B cell (primary cell): ENCODE measurements at regions not wholly inside any gene's neighbourhood (a gene's known extent, or its start where the extent isn't known, plus 50 kb on each side); places are given as distances from the start of the nearest gene placed in this dataset.

Source experiments
- ATAC-seq: fragments of 200-7000 bp; cut with Tn5 transposase; one replicate; pipeline ENCODE4 v1.10.0; 2021; ENCODE audit warnings: low read depth, mild to moderate bottlenecking, moderate number of reproducible peaks, moderate library complexity
- CTCF ChIA-PET: fragments of 350-600 bp; sonication (Branson Sonifier 250); formaldehyde crosslinking; loops from one replicate; lab custom pipeline; 2021; ENCODE audit warnings: antibody characterized with exemption, inconsistent platforms; lab: Charles Lee
- POLR2A ChIA-PET: fragments of 350-600 bp; sonication (Branson Sonifier 250); formaldehyde crosslinking; loops from one replicate; lab custom pipeline; 2021; ENCODE audit warnings: antibody characterized with exemption; lab: Charles Lee
- DNase-seq: peaks from one replicate; pipeline ENCODE4 v3.0.0; 2013
- H2AFZ ChIP-seq: 2 replicates; pipeline ENCODE4 v1.6.1; 2012; ENCODE audit warnings: mild to moderate bottlenecking, low read depth, low read length; ENCODE audit not compliant: insufficient read depth, poor library complexity, severe bottlenecking
- H3K27ac ChIP-seq, 2 donors: 1 replicate in 1 of 2; 2 replicates in 1 of 2; pipeline ENCODE4 v1.5.1; 2012 to 2013; ENCODE audit warnings: low read length in 2 of 2, mild to moderate bottlenecking in 2 of 2, moderate library complexity in 1 of 2
- H3K27me3 ChIP-seq, 4 experiments: fragments of 200-600 bp in 1 of 4; sonication (generic) in 1 of 4; replicated peaks in 1 of 4; 1 replicate in 2 of 4; 2 replicates in 2 of 4; pipeline versions ENCODE4 v1.6.1 to v1.7.0; 2013 to 2016; ENCODE audit warnings: low read length in 3 of 4, mild to moderate bottlenecking in 2 of 4, mixed read lengths in 1 of 4, moderate library complexity in 1 of 4; ENCODE audit not compliant: insufficient read depth in 4 of 4, control insufficient read depth in 3 of 4; ENCODE audit errors: control extremely low read depth in 1 of 4
- H3K36me3 ChIP-seq, 2 experiments: replicated peaks in 1 of 2; 1 replicate in 1 of 2; 2 replicates in 1 of 2; pipeline versions ENCODE4 v1.6.1 to v1.7.1; 2013; ENCODE audit warnings: low read length in 1 of 2; ENCODE audit not compliant: insufficient read depth in 2 of 2, control insufficient read depth in 1 of 2; ENCODE audit errors: control extremely low read depth in 1 of 2, extremely low read depth in 1 of 2
- H3K4me1 ChIP-seq, 2 donors: fragments of 200-600 bp in 1 of 2; sonication (generic) in 1 of 2; 1 replicate in 1 of 2; 2 replicates in 1 of 2; pipeline versions ENCODE4 v1.5.1 to v1.6.1; 2013 to 2017; ENCODE audit warnings: low read length in 2 of 2; ENCODE audit not compliant: control insufficient read depth in 2 of 2, insufficient read depth in 2 of 2
- H3K4me2 ChIP-seq: replicated peaks from 2 replicates; pipeline ENCODE3; 2012; ENCODE audit warnings: mild to moderate bottlenecking, low read depth, low read length; ENCODE audit not compliant: poor library complexity, severe bottlenecking
- H3K4me3 ChIP-seq, 5 experiments: fragments of 200-600 bp in 1 of 5; sonication (generic) in 1 of 5; 1 replicate in 3 of 5; 2 replicates in 2 of 5; pipeline versions ENCODE4 v1.5.1 to v1.7.0; 2011 to 2016; ENCODE audit warnings: low read length in 4 of 5, mild to moderate bottlenecking in 4 of 5, low read depth in 2 of 5, control low read depth in 1 of 5, moderate library complexity in 1 of 5; ENCODE audit not compliant: insufficient read depth in 1 of 5; ENCODE audit errors: control extremely low read depth in 1 of 5, extremely low read depth in 1 of 5
- H3K79me2 ChIP-seq: fragments of 200-600 bp; sonication (generic); one replicate; pipeline ENCODE4 v1.6.0; 2016; ENCODE audit warnings: low read length; ENCODE audit not compliant: control insufficient read depth, insufficient read depth
- H3K9ac ChIP-seq: fragments of 200-600 bp; sonication (generic); 2 replicates; pipeline ENCODE4 v1.6.1; 2017; ENCODE audit warnings: mild to moderate bottlenecking, low read length, moderate library complexity
- H3K9me3 ChIP-seq, 3 donors: one replicate each; pipeline versions ENCODE4 v1.6.1 to v1.7.1; 2013; ENCODE audit warnings: low read length in 2 of 3; ENCODE audit not compliant: control insufficient read depth in 2 of 3, insufficient read depth in 1 of 3; ENCODE audit errors: control extremely low read depth in 1 of 3
- H4K20me1 ChIP-seq: 2 replicates; pipeline ENCODE4 v1.6.0; 2012; ENCODE audit warnings: mild to moderate bottlenecking, low read length; ENCODE audit not compliant: insufficient read depth, control insufficient read depth, poor library complexity, severe bottlenecking
- H3K27ac Mint-ChIP-seq: one replicate; pipeline ENCODE4 v1.8.0; 2021; ENCODE audit warnings: mixed read lengths
- H3K27me3 Mint-ChIP-seq: one replicate; pipeline ENCODE4 v1.8.0; 2021; ENCODE audit warnings: mixed read lengths
- H3K4me1 Mint-ChIP-seq: one replicate; pipeline ENCODE4 v1.8.0; 2021; ENCODE audit warnings: mixed read lengths
- H3K4me3 Mint-ChIP-seq: one replicate; pipeline ENCODE4 v1.8.0; 2021; ENCODE audit warnings: mixed read lengths
- H3K9me3 Mint-ChIP-seq: one replicate; pipeline ENCODE4 v1.8.0; 2022; ENCODE audit warnings: mixed read lengths; ENCODE audit not compliant: insufficient read depth
- CTCF ChIP-seq: fragments of 200-600 bp; IDR thresholded peaks from one replicate; pipeline ENCODE4 v1.8.0; 2022; ENCODE audit warnings: antibody characterized with exemption, mild to moderate bottlenecking
- EZH2 ChIP-seq: IDR thresholded peaks from 2 replicates; pipeline ENCODE4 v1.6.1; 2012; ENCODE audit warnings: borderline replicate concordance, low read depth, mild to moderate bottlenecking, moderate library complexity, low read length; ENCODE audit not compliant: insufficient read depth, poor library complexity, severe bottlenecking
- WGBS: methylation state at CpG from one replicate; pipeline ENCODE4 v1.1.5; 2013; ENCODE audit warnings: missing lambda C conversion rate; ENCODE audit not compliant: insufficient coverage; 5-methylcytosine and 5-hydroxymethylcytosine counted together
- intact Hi-C: fragments of 100-400 bp; cut with micrococcal nuclease; formaldehyde crosslinking; loops from one replicate; pipeline ENCODE4 v1.10.0; 2022

- Histone ChIP-seq H3K27me3 (no peaks in the 10 kb centered on the region), H3K4me3 (no peak overlapping the region), H3K36me3 (no peaks in the 10 kb centered on the region), H2AFZ (no peak overlapping the region), H3K4me2 (no peak overlapping the region), H3K79me2 (no peaks in the 10 kb centered on the region), H3K9ac (no peak overlapping the region), H3K9me3 (no peaks in the 10 kb centered on the region), H3K4me1 (no peaks in the 10 kb centered on the region), H4K20me1 (no peaks in the 10 kb centered on the region), H3K27ac (no peak overlapping the region)
- TF ChIP-seq EZH2 (no peak), CTCF (no peak)
- ATAC-seq = no peak
- CTCF ChIA-PET = no interaction called here
- Mint-ChIP-seq H3K4me3 (no peak overlapping the region), H3K9me3 (no peaks in the 10 kb centered on the region), H3K4me1 (peaks cover 2% of the 10 kb centered on the region), H3K27ac (no peak overlapping the region), H3K27me3 (no peaks in the 10 kb centered on the region)
- WGBS = 97% methylated on average over 13 of the region's 14 CpGs
- intact Hi-C loops = no loop called here
- POLR2A ChIA-PET = no interaction called here
- no peak for DNase-seq
Observed at GRCh38 chr14:100449225-100449987, 126.3 kb downstream of the SLC25A47 start.

- peaks cover 2% of the 10 kb centered on the region for H3K4me1 Mint-ChIP-seq
- no peak overlapping the region for H2AFZ ChIP-seq
- no peak for ATAC-seq
- CTCF ChIA-PET = no interaction called here
- H3K27me3 Mint-ChIP-seq = no peaks in the 10 kb centered on the region
- H3K4me3 ChIP-seq = no peak overlapping the region
- POLR2A ChIA-PET = no interaction called here
- no peaks in the 10 kb centered on the region for H3K27me3 ChIP-seq
- H3K9ac ChIP-seq = no peak overlapping the region
- H3K9me3 ChIP-seq = no peaks in the 10 kb centered on the region
- H3K9me3 Mint-ChIP-seq = no peaks in the 10 kb centered on the region
- no peak overlapping the region for H3K4me3 Mint-ChIP-seq
- H3K27ac Mint-ChIP-seq = no peak overlapping the region
- WGBS = 100% methylated on average over 2 of the region's 2 CpGs
- H3K27ac ChIP-seq = no peak overlapping the region
- TF ChIP-seq EZH2 (no peak), CTCF (no peak)
- no peaks in the 10 kb centered on the region for H4K20me1 ChIP-seq
- no peaks in the 10 kb centered on the region for H3K79me2 ChIP-seq
- no peak overlapping the region for H3K4me2 ChIP-seq
- H3K4me1 ChIP-seq = no peaks in the 10 kb centered on the region
- H3K36me3 ChIP-seq = no peaks in the 10 kb centered on the region
- intact Hi-C loops = no loop called here
- no peak for DNase-seq
Observed at GRCh38 chr14:100450049-100450448, 126.9 kb downstream of the SLC25A47 start.
